RWPE1 (cell line): ENCODE measurements at regions not wholly inside any gene's neighbourhood (a gene's known extent, or its start where the extent isn't known, plus 50 kb on each side); places are given as distances from the start of the nearest gene placed in this dataset.

ENCODE experiments used
- CTCF ChIA-PET: fragments of 350-600 bp; sonication (Branson Sonifier 250); formaldehyde crosslinking; extraction: SDS; loops from one replicate; lab custom pipeline; 2021; lab: Yijun Ruan, JAX
- POLR2A ChIA-PET: fragments of 400-600 bp; formaldehyde crosslinking; extraction: SDS; loops from one replicate; lab custom pipeline; 2020; ENCODE audit warnings: antibody characterized with exemption; ENCODE audit not compliant: low non-redundant PET; lab: Yijun Ruan, JAX
- DNase-seq: peaks from one replicate; pipeline ENCODE4 v3.0.0; 2012; ENCODE audit warnings: low spot score
- H3K27ac ChIP-seq: fragments of 450-650 bp; 2 replicates; pipeline ENCODE4 v1.5.1; 2017
- CTCF ChIP-seq: fragments of 450-650 bp; conservative IDR thresholded peaks from 2 replicates; pipeline ENCODE4 v1.5.1; 2017; ENCODE audit warnings: low read depth, mild to moderate bottlenecking

GRCh38 chr18:24817587-24818371 is 357.3 kb downstream of the HRH4 start:
- CTCF ChIA-PET, result no interaction called here
- no peak for DNase-seq

GRCh38 chr18:24818441-24818840 is 358.0 kb downstream of the HRH4 start:
- ChIA-PET POLR2A (interaction anchor here (0.5 kb wide), 1 partner anchor 581 kb away, joined by 4 read pairs; no protein-coding TSS in a partner anchor), CTCF (interaction anchor here (0.8 kb wide), 1 partner anchor 15 kb away, joined by 5 read pairs; no protein-coding TSS in a partner anchor)
- no peak for DNase-seq
- no peak for TF ChIP-seq CTCF
- no peak overlapping the region for H3K27ac ChIP-seq

More at GRCh38 chr18:24817587-24818371, 357.3 kb downstream of the HRH4 start:
- TF ChIP-seq CTCF, result no peak
- no peak overlapping the region for H3K27ac ChIP-seq
- POLR2A ChIA-PET, result no interaction called here

- ChIA-PET CTCF (interaction anchor here (0.8 kb wide), 1 partner anchor 16 kb away, joined by 5 read pairs; no protein-coding TSS in a partner anchor), POLR2A (interaction anchor here (0.5 kb wide), 1 partner anchor 580 kb away, joined by 4 read pairs; no protein-coding TSS in a partner anchor)
- no peak overlapping the region for H3K27ac ChIP-seq
- no peak for DNase-seq
- TF ChIP-seq CTCF, result no peak
Observed at GRCh38 chr18:24819141-24819890, 358.9 kb downstream of the HRH4 start.

- no peak overlapping the region for H3K27ac ChIP-seq
- POLR2A ChIA-PET, result no interaction called here
- CTCF ChIA-PET, result no interaction called here
- TF ChIP-seq CTCF, result no peak
- DNase-seq, result no peak
Observed at GRCh38 chr18:24825397-24825796, 365.0 kb downstream of the HRH4 start.

GRCh38 chr18:24826605-24827004 is 366.2 kb downstream of the HRH4 start:
- CTCF ChIA-PET, result interaction anchor here (0.7 kb wide), 1 partner anchor 244 kb away, joined by 4 read pairs; no protein-coding TSS in a partner anchor
- no peak for DNase-seq
- POLR2A ChIA-PET, result no interaction called here
- no peak overlapping the region for H3K27ac ChIP-seq
- no peak for TF ChIP-seq CTCF

GRCh38 chr18:24827501-24827900 is 367.1 kb downstream of the HRH4 start:
- CTCF ChIA-PET, result interaction anchor here (0.6 kb wide), 1 partner anchor 26 kb away, joined by 5 read pairs; no protein-coding TSS in a partner anchor
- no peak overlapping the region for H3K27ac ChIP-seq
- POLR2A ChIA-PET, result no interaction called here
- DNase-seq, result no peak
- no peak for TF ChIP-seq CTCF
